Sigmoid colon (tissue), 6 donors: ENCODE measurements at regions not wholly inside any gene's neighbourhood (a gene's known extent, or its start where the extent isn't known, plus 50 kb on each side); places are given as distances from the start of the nearest gene placed in this dataset.

Source experiments
- DNase-seq: peaks from one replicate; pipeline ENCODE4 v3.0.0-alpha.2; 2019
- H3K27ac ChIP-seq, 4 donors: fragments of 200-600 bp; sonication (generic); one replicate each; pipeline ENCODE4 v1.5.1; 2016 to 2019; ENCODE audit warnings: mild to moderate bottlenecking in 1 of 4
- H3K27me3 ChIP-seq, 3 donors: fragments of 200-600 bp; sonication (generic); one replicate each; pipeline ENCODE4 v1.5.1; 2019; ENCODE audit warnings: mild to moderate bottlenecking in 1 of 3
- H3K36me3 ChIP-seq, 4 donors: fragments of 200-600 bp; sonication (generic); one replicate each; pipeline ENCODE4 v1.5.1; 2016 to 2019
- H3K4me1 ChIP-seq, 4 donors: fragments of 200-600 bp; sonication (generic); one replicate each; pipeline ENCODE4 v1.5.1; 2017 to 2019
- H3K4me3 ChIP-seq, 4 donors: fragments of 200-600 bp; sonication (generic); one replicate each; pipeline ENCODE4 v1.5.1; 2017 to 2019; ENCODE audit warnings: mild to moderate bottlenecking in 2 of 4, moderate library complexity in 1 of 4
- H3K9me3 ChIP-seq, 4 donors: fragments of 200-600 bp in 3 of 4; sonication (generic) in 3 of 4; one replicate each; pipeline versions ENCODE4 v1.5.1 to v1.6.1; 2013 to 2019
- CTCF ChIP-seq, 4 experiments: fragments of 450-650 bp in 3 of 4; fragments of 200-600 bp in 1 of 4; IDR thresholded peaks; one replicate each; pipeline ENCODE4 v1.5.1; 2016 to 2019; ENCODE audit warnings: antibody characterized with exemption in 4 of 4, mild to moderate bottlenecking in 3 of 4, moderate library complexity in 2 of 4
- EP300 ChIP-seq, 4 donors: sonication (generic); formaldehyde crosslinking; IDR thresholded peaks; one replicate each; pipeline ENCODE4 v1.6.1; 2017; ENCODE audit warnings: antibody characterized with exemption in 4 of 4
- POLR2A ChIP-seq, 2 donors: fragments of 450-650 bp; IDR thresholded peaks; one replicate each; pipeline ENCODE4 v1.6.1; 2016; ENCODE audit warnings: antibody characterized with exemption in 2 of 2, mild to moderate bottlenecking in 2 of 2, moderate library complexity in 2 of 2
- POLR2AphosphoS5 ChIP-seq, 4 donors: sonication (generic); formaldehyde crosslinking; IDR thresholded peaks; one replicate each; pipeline ENCODE4 v1.6.1; 2017; ENCODE audit warnings: antibody characterized with exemption in 4 of 4
- WGBS, 2 donors: extraction: QIAGEN DNeasy Blood & Tissue Kit; methylation state at CpG; one replicate each; pipeline ENCODE4 v1.1.7; 2013; 5-methylcytosine and 5-hydroxymethylcytosine counted together
- intact Hi-C: fragments of 100-400 bp; cut with DNase I; formaldehyde crosslinking; loops from one replicate; pipeline ENCODE4 v1.15.1; 2023
- donor health status: healthy with polysubstance abuse.
- donor health status: healthy.

GRCh38 chr17:14552306-14552705, 251.4 kb downstream of the HS3ST3B1 start:
- Histone ChIP-seq H3K27ac (no peak overlapping the region), H3K36me3 (no peaks in the 10 kb centered on the region), H3K27me3 (no peaks in the 10 kb centered on the region), H3K4me3 (no peak overlapping the region), H3K9me3 (no peaks in the 10 kb centered on the region), H3K4me1 (no peaks in the 10 kb centered on the region)
- TF ChIP-seq POLR2A (IDR thresholded peaks at IDR 0.05) (no peak), CTCF (IDR thresholded peaks at IDR 0.05) (no peak), EP300 (IDR thresholded peaks at IDR 0.05) (no peak), POLR2AphosphoS5 (IDR thresholded peaks at IDR 0.05) (no peak)
- intact Hi-C loops: no loop called here
- WGBS, 2 donors: 74 to 82% methylated on average over 7 of the region's 7 CpGs
- no peak for DNase-seq

GRCh38 chr17:14547556-14547955, 246.7 kb downstream of the HS3ST3B1 start:
- TF ChIP-seq POLR2AphosphoS5 (IDR thresholded peaks at IDR 0.05) (no peak), EP300 (IDR thresholded peaks at IDR 0.05) (no peak), POLR2A (IDR thresholded peaks at IDR 0.05) (no peak), CTCF (IDR thresholded peaks at IDR 0.05) (no peak)
- no peaks in the 10 kb centered on the region for H3K9me3 ChIP-seq
- H3K4me3 ChIP-seq: no peak overlapping the region
- H3K27ac ChIP-seq: no peak overlapping the region
- DNase-seq: no peak
- H3K4me1 ChIP-seq: no peaks in the 10 kb centered on the region
- no peaks in the 10 kb centered on the region for H3K27me3 ChIP-seq
- H3K36me3 ChIP-seq: no peaks in the 10 kb centered on the region
- WGBS, 2 donors: 93 to 94% methylated on average over 2 of the region's 2 CpGs
- intact Hi-C loops: no loop called here

- Histone ChIP-seq H3K9me3 (no peaks in the 10 kb centered on the region), H3K27me3 (no peaks in the 10 kb centered on the region), H3K4me1 (no peaks in the 10 kb centered on the region), H3K36me3 (no peaks in the 10 kb centered on the region), H3K27ac (no peak overlapping the region), H3K4me3 (no peak overlapping the region)
- DNase-seq: no peak
- intact Hi-C loops: no loop called here
- TF ChIP-seq EP300 (IDR thresholded peaks at IDR 0.05): no peak
- TF ChIP-seq POLR2A (IDR thresholded peaks at IDR 0.05): no peak
- TF ChIP-seq CTCF (IDR thresholded peaks at IDR 0.05): no peak
- no peak for TF ChIP-seq POLR2AphosphoS5 (IDR thresholded peaks at IDR 0.05)
- 81 to 83% methylated on average over 5 of the region's 5 CpGs for WGBS, 2 donors
These were observed 246.1 kb downstream of the HS3ST3B1 start for GRCh38 chr17:14547016-14547415.

GRCh38 chr17:14545156-14545906, 244.4 kb downstream of the HS3ST3B1 start:
- Histone ChIP-seq H3K27me3 (no peaks in the 10 kb centered on the region), H3K9me3 (no peaks in the 10 kb centered on the region), H3K4me3 (no peak overlapping the region), H3K27ac (no peak overlapping the region), H3K36me3 (no peaks in the 10 kb centered on the region), H3K4me1 (no peaks in the 10 kb centered on the region)
- intact Hi-C loops: no loop called here
- TF ChIP-seq CTCF (IDR thresholded peaks at IDR 0.05): no peak
- no peak for TF ChIP-seq EP300 (IDR thresholded peaks at IDR 0.05)
- WGBS, 2 donors: 50 to 68% methylated on average over 16 of the region's 16 CpGs
- DNase-seq: no peak

- Histone ChIP-seq H3K27ac (no peak overlapping the region), H3K27me3 (no peaks in the 10 kb centered on the region), H3K9me3 (peaks cover 0 to 8% (median 0%) of the 10 kb centered on the region in 4 donors), H3K4me1 (no peaks in the 10 kb centered on the region), H3K36me3 (no peaks in the 10 kb centered on the region), H3K4me3 (no peak overlapping the region)
- intact Hi-C loops: no loop called here
- DNase-seq: no peak
- WGBS, 2 donors: 76 to 78% methylated on average over 2 of the region's 2 CpGs
- TF ChIP-seq POLR2AphosphoS5 (IDR thresholded peaks at IDR 0.05) (no peak), POLR2A (IDR thresholded peaks at IDR 0.05) (no peak), CTCF (IDR thresholded peaks at IDR 0.05) (no peak), EP300 (IDR thresholded peaks at IDR 0.05) (no peak)
These were observed 240.8 kb downstream of the HS3ST3B1 start for GRCh38 chr17:14541714-14542113.
